HCT116 (cell line): ENCODE measurements at regions not wholly inside any gene's neighbourhood (a gene's known extent, or its start where the extent isn't known, plus 50 kb on each side); places are given as distances from the start of the nearest gene placed in this dataset.

Experiments used
- ATAC-seq: fragments of 200-7000 bp; cut with Tn5 transposase; 2 replicates; pipeline ENCODE4 v1.9.1; 2020; ENCODE audit warnings: mild to moderate bottlenecking, moderate library complexity
- BruUV-seq: library from RNA; stranded (reverse); fragments of 400-500 nt; replicated peaks from 2 replicates; lab custom pipeline; 2021; lab: Mats Ljungman, UMichigan
- CTCF ChIA-PET: fragments of 300-600 bp; sonication (Branson Sonifier 250); formaldehyde crosslinking; loops from one replicate; lab custom pipeline; 2021; ENCODE audit warnings: antibody characterized with exemption; lab: Charles Lee
- POLR2A ChIA-PET: fragments of 300-600, 350-600 bp; sonication (Branson Sonifier 250); formaldehyde crosslinking; loops from one replicate; lab custom pipeline; 2021; ENCODE audit warnings: antibody characterized with exemption; lab: Charles Lee
- RAD21 ChIA-PET, 2 experiments: fragments of 300-600 bp; sonication (Branson Sonifier 250); formaldehyde crosslinking; loops; one replicate each; lab custom pipeline; 2023; ENCODE audit warnings: low total read pairs in 2 of 2; ENCODE audit not compliant: uncharacterized antibody in 2 of 2, unreplicated experiment in 2 of 2, low non-redundant PET in 1 of 2; lab: Charles Lee
- DNase-seq: peaks from one replicate; pipeline ENCODE4 v3.0.0-alpha.2; 2010; ENCODE audit warnings: low read depth, low spot score
- H2AFZ ChIP-seq: fragments of 200-600 bp; shearing (Covaris generic), sonication (generic); 2 replicates; pipeline ENCODE4 v1.6.1; 2017; ENCODE audit warnings: low read depth, mixed run types, mixed read lengths, antibody characterized with exemption, low read length; ENCODE audit not compliant: poor library complexity, severe bottlenecking
- H3K27ac ChIP-seq: 2 replicates; pipeline ENCODE4 v1.5.1; 2012; ENCODE audit warnings: low read depth, low read length
- H3K27me3 ChIP-seq: fragments of 200-600 bp; sonication (generic); 2 replicates; pipeline ENCODE4 v1.6.1; 2016; ENCODE audit warnings: mixed run types, low read length, mixed read lengths; ENCODE audit not compliant: insufficient read depth
- H3K36me3 ChIP-seq, 2 experiments: fragments of 200-500 bp in 1 of 2; fragments of 200-600 bp in 1 of 2; sonication (Bioruptor generic) in 1 of 2; sonication (generic) in 1 of 2; 2 replicates each; pipeline versions ENCODE4 v1.5.1 to v1.6.1; 2014 to 2016; ENCODE audit warnings: low read length in 2 of 2, inconsistent platforms in 1 of 2, mixed read lengths in 1 of 2, mixed run types in 1 of 2; ENCODE audit not compliant: insufficient read depth in 2 of 2, control insufficient read depth in 1 of 2
- H3K4me1 ChIP-seq, 2 experiments: fragments of 200-600 bp in 1 of 2; sonication (generic) in 1 of 2; 2 replicates each; pipeline versions ENCODE4 v1.5.1 to v1.6.1; 2012 to 2017; ENCODE audit warnings: low read length in 2 of 2, inconsistent platforms in 1 of 2, mild to moderate bottlenecking in 1 of 2, mixed read lengths in 1 of 2, mixed run types in 1 of 2, moderate library complexity in 1 of 2; ENCODE audit not compliant: insufficient read depth in 2 of 2, control insufficient read depth in 1 of 2
- H3K4me2 ChIP-seq: fragments of 200-600 bp; sonication (generic); 2 replicates; pipeline ENCODE4 v1.6.1; 2017; ENCODE audit warnings: mixed run types, low read length, mixed read lengths
- H3K4me3 ChIP-seq, 2 experiments: fragments of 200-600 bp in 1 of 2; sonication (generic) in 1 of 2; replicated peaks in 1 of 2; 2 replicates each; pipeline ENCODE4 v1.5.1; 2011 to 2016; ENCODE audit warnings: low read length in 2 of 2, control low read depth in 1 of 2, low read depth in 1 of 2, mild to moderate bottlenecking in 1 of 2, mixed read lengths in 1 of 2, mixed run types in 1 of 2
- H3K79me2 ChIP-seq: fragments of 200-600 bp; sonication (generic); 2 replicates; pipeline ENCODE4 v1.6.1; 2017; ENCODE audit warnings: mild to moderate bottlenecking, mixed run types, low read length, moderate library complexity, mixed read lengths; ENCODE audit not compliant: insufficient read depth
- H3K9ac ChIP-seq: fragments of 200-600 bp; sonication (generic); 2 replicates; pipeline ENCODE4 v1.6.1; 2016; ENCODE audit warnings: low read length, mixed read lengths
- H3K9me2 ChIP-seq: fragments of 200-600 bp; sonication (generic), shearing (Covaris generic); 2 replicates; pipeline ENCODE4 v1.6.1; 2017; ENCODE audit warnings: mixed run types, mild to moderate bottlenecking, moderate library complexity; ENCODE audit not compliant: insufficient read depth
- H3K9me3 ChIP-seq, 2 experiments: fragments of 200-500 bp in 1 of 2; fragments of 200-600 bp in 1 of 2; sonication (Bioruptor generic) in 1 of 2; sonication (generic) in 1 of 2; 2 replicates each; pipeline ENCODE4 v1.6.1; 2014 to 2017; ENCODE audit warnings: low read length in 2 of 2, mixed read lengths in 2 of 2, inconsistent platforms in 1 of 2, low read depth in 1 of 2, mild to moderate bottlenecking in 1 of 2, mixed run types in 1 of 2, moderate library complexity in 1 of 2; ENCODE audit not compliant: control insufficient read depth in 1 of 2, insufficient read depth in 1 of 2
- H4K20me1 ChIP-seq: fragments of 200-600 bp; sonication (generic), shearing (Covaris generic); 2 replicates; pipeline ENCODE4 v1.6.1; 2017; ENCODE audit warnings: mixed run types, mild to moderate bottlenecking, moderate library complexity; ENCODE audit not compliant: insufficient read depth
- CBX3 ChIP-seq: IDR thresholded peaks from 2 replicates; pipeline ENCODE4 v1.6.1; 2012; ENCODE audit warnings: low read depth
- CEBPB ChIP-seq: IDR thresholded peaks from 2 replicates; pipeline ENCODE4 v1.6.1; 2012; ENCODE audit warnings: low read depth
- EZH2 ChIP-seq: fragments of 200-600 bp; sonication (generic); IDR thresholded peaks from 2 replicates; pipeline ENCODE4 v1.6.1; 2017; ENCODE audit warnings: antibody characterized with exemption, mixed run types
- EZH2phosphoT487 ChIP-seq: fragments of 200-600 bp; IDR thresholded peaks from 2 replicates; pipeline ENCODE4 v1.6.1; 2018; ENCODE audit warnings: antibody characterized with exemption, borderline replicate concordance
- FOSL1 ChIP-seq: IDR thresholded peaks from 2 replicates; pipeline ENCODE4 v1.6.1; 2012; ENCODE audit warnings: low read depth
- JUND ChIP-seq: IDR thresholded peaks from 2 replicates; pipeline ENCODE4 v1.6.1; 2012
- POLR2A ChIP-seq: IDR thresholded peaks from 2 replicates; pipeline ENCODE4 v1.7.0; 2011; ENCODE audit warnings: borderline replicate concordance; ENCODE audit not compliant: insufficient read depth, insufficient read length; ENCODE audit errors: extremely low read depth
- POLR2AphosphoS5 ChIP-seq: IDR thresholded peaks from 2 replicates; pipeline ENCODE4 v1.6.1; 2011; ENCODE audit warnings: mild to moderate bottlenecking, low read depth, low read length, moderate library complexity
- SIN3A ChIP-seq: IDR thresholded peaks from 2 replicates; pipeline ENCODE4 v1.6.1; 2012; ENCODE audit warnings: low read depth
- SP1 ChIP-seq: IDR thresholded peaks from 2 replicates; pipeline ENCODE4 v1.6.1; 2012; ENCODE audit warnings: low read depth
- ZNF274 ChIP-seq: fragments of 200-500 bp; sonication (Bioruptor generic); IDR thresholded peaks from 2 replicates; pipeline ENCODE4 v1.6.1; 2014; ENCODE audit warnings: mild to moderate bottlenecking, low read depth, low read length, inconsistent platforms
- intact Hi-C: fragments of 100-400 bp; cut with micrococcal nuclease; formaldehyde crosslinking; loops from 2 replicates; pipeline ENCODE4 v1.10.0; 2022
- TF ChIP-seq, protein P1 (sequence below), 3 experiments: fragments of 200-600 bp in 1 of 3; sonication (generic) in 1 of 3; IDR thresholded peaks in 2 of 3; conservative IDR thresholded peaks in 1 of 3; 2 replicates each; pipeline ENCODE4 v1.5.1; 2012 to 2017; ENCODE audit warnings: low read depth in 2 of 3, low read length in 2 of 3, antibody characterized with exemption in 1 of 3, borderline replicate concordance in 1 of 3, control low read depth in 1 of 3, mild to moderate bottlenecking in 1 of 3, mixed read lengths in 1 of 3, mixed run types in 1 of 3, moderate library complexity in 1 of 3; ENCODE audit not compliant: insufficient read depth in 1 of 3

DNA sequence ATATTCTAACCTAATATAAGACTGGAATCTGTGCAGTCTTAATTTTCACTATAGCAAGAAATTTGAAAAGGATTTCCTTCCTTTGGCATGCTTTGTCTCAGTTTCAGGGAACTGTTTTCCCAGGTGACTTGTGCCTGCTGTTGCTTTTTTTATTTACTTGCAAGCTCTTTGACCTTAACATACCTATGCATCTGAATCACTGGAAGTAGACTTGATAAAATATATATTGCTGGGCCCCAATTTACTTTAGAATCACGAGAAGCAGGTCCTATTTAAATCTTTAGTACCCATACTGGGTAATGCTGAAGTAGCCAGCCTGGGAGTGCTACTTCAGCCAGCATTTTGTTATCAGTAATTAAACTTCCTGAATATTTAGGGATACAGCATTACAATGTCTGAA, 257.9 kb upstream of the ALCAM start:
- Histone ChIP-seq H3K27ac (no peak overlapping the region), H3K4me1 (no peaks in the 10 kb centered on the region; a peak in 1 of 4 replicates), H3K4me3 (no peak overlapping the region), H3K79me2 (no peaks in the 10 kb centered on the region), H3K27me3 (no peaks in the 10 kb centered on the region), H3K36me3 (no peaks in the 10 kb centered on the region), H3K9ac (no peak overlapping the region), H3K4me2 (no peak overlapping the region), H2AFZ (no peak overlapping the region), H3K9me2 (no peaks in the 10 kb centered on the region), H4K20me1 (no peaks in the 10 kb centered on the region), H3K9me3 (no peaks in the 10 kb centered on the region)
- DNase-seq = no peak
- ChIA-PET POLR2A (interaction anchor here (0.7 kb wide), 1 partner anchor 54 kb away, joined by 3 read pairs; no protein-coding TSS in a partner anchor), CTCF (no interaction called here), RAD21 (no interaction called here)
- no TSS peak for BruUV-seq
- TF ChIP-seq EZH2 (no peak), SP1 (no peak), ZNF274 (no peak), POLR2AphosphoS5 (no peak), EZH2phosphoT487 (no peak), POLR2A (no peak), CEBPB (no peak), SIN3A (no peak), CBX3 (no peak), JUND (no peak)
- TF ChIP-seq, protein P1, sequence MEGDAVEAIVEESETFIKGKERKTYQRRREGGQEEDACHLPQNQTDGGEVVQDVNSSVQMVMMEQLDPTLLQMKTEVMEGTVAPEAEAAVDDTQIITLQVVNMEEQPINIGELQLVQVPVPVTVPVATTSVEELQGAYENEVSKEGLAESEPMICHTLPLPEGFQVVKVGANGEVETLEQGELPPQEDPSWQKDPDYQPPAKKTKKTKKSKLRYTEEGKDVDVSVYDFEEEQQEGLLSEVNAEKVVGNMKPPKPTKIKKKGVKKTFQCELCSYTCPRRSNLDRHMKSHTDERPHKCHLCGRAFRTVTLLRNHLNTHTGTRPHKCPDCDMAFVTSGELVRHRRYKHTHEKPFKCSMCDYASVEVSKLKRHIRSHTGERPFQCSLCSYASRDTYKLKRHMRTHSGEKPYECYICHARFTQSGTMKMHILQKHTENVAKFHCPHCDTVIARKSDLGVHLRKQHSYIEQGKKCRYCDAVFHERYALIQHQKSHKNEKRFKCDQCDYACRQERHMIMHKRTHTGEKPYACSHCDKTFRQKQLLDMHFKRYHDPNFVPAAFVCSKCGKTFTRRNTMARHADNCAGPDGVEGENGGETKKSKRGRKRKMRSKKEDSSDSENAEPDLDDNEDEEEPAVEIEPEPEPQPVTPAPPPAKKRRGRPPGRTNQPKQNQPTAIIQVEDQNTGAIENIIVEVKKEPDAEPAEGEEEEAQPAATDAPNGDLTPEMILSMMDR (IDR thresholded peaks at IDR 0.05 in 2 of 3, conservative IDR thresholded peaks at IDR 0.05 in 1 of 3; ENCODE audit: borderline replicate concordance in 1 of 3, insufficient read depth in 1 of 3, low read depth in 2 of 3, low read length in 2 of 3) = no peak
- no peak for ATAC-seq
- intact Hi-C loops = no loop called here

DNA sequence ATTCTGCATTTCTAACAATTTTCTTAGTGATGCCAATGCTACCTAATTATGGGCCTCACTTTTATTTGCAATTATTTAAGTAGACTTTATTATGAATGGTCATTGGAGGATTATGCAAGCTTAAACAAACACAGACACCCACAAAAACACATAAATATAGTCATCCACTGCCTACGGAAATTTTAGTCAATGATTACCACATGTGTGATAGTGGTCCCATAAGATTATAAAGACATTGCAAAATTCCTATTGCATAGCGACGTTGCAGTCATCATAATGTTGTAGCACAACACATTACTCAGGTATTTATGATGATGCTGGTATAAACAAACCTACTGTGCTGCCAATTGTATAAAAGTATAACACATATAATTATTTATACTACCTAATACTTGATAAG, 247.8 kb upstream of the ALCAM start:
- POLR2A ChIA-PET = no interaction called here

More for the DNA sequence above, 247.8 kb upstream of the ALCAM start:
- ChIA-PET CTCF (no interaction called here), RAD21 (no interaction called here)
- no peaks in the 10 kb centered on the region for H3K4me1 ChIP-seq
- no peaks in the 10 kb centered on the region for H4K20me1 ChIP-seq
- intact Hi-C loops = no loop called here
- no peak overlapping the region for H3K9ac ChIP-seq
- no peak overlapping the region for H3K4me2 ChIP-seq
- no peak overlapping the region for H3K27ac ChIP-seq
- ATAC-seq (no peak), DNase-seq (no peak)
- H3K36me3 ChIP-seq = no peaks in the 10 kb centered on the region
- no peak overlapping the region for H2AFZ ChIP-seq
- TF ChIP-seq FOSL1 = no peak
- no peak for TF ChIP-seq SP1
- TF ChIP-seq CEBPB = no peak
- no peaks in the 10 kb centered on the region for H3K79me2 ChIP-seq
- BruUV-seq = no TSS peak
- H3K9me2 ChIP-seq = no peaks in the 10 kb centered on the region
- no peaks in the 10 kb centered on the region for H3K9me3 ChIP-seq
- H3K27me3 ChIP-seq = no peaks in the 10 kb centered on the region
- H3K4me3 ChIP-seq = no peak overlapping the region
